Smooth muscle cell (in vitro differentiated cells): ENCODE measurements at regions not wholly inside any gene's neighbourhood (a gene's known extent, or its start where the extent isn't known, plus 50 kb on each side); places are given as distances from the start of the nearest gene placed in this dataset.

ENCODE experiments used
- DNase-seq: peaks from one replicate; lab custom pipeline; 2025; ENCODE audit not compliant: unreplicated experiment; lab: John Stamatoyannopoulos, UW
- H2AFZ ChIP-seq: fragments of 200-600 bp; sonication (generic); 2 replicates; pipeline ENCODE4 v1.6.0; 2016; ENCODE audit warnings: antibody characterized with exemption, low read depth, mild to moderate bottlenecking
- H3F3A ChIP-seq: fragments of 200-600 bp; sonication (generic); 2 replicates; pipeline ENCODE4 v1.6.0; 2017; ENCODE audit warnings: antibody characterized with exemption, low read depth
- H3K27ac ChIP-seq: fragments of 200-600 bp; sonication (generic); 2 replicates; pipeline ENCODE4 v1.5.1; 2016; ENCODE audit warnings: low read depth, mild to moderate bottlenecking
- H3K27me3 ChIP-seq: fragments of 200-600 bp; sonication (generic); 2 replicates; pipeline ENCODE4 v1.6.1; 2016; ENCODE audit warnings: low read depth, mild to moderate bottlenecking
- H3K36me3 ChIP-seq: fragments of 200-600 bp; sonication (generic); 2 replicates; pipeline ENCODE4 v1.5.1; 2016; ENCODE audit warnings: low read depth
- H3K4me1 ChIP-seq: fragments of 200-600 bp; sonication (generic); 2 replicates; pipeline ENCODE4 v1.5.1; 2016; ENCODE audit warnings: low read depth
- H3K4me2 ChIP-seq: fragments of 200-600 bp; sonication (generic); 2 replicates; pipeline ENCODE4 v1.6.0; 2016; ENCODE audit warnings: mild to moderate bottlenecking
- H3K4me3 ChIP-seq: fragments of 200-600 bp; sonication (generic); 2 replicates; pipeline ENCODE4 v1.5.1; 2016; ENCODE audit warnings: mild to moderate bottlenecking
- H3K79me2 ChIP-seq: fragments of 200-600 bp; sonication (generic); 2 replicates; pipeline ENCODE4 v1.6.0; 2016; ENCODE audit warnings: low read depth, mild to moderate bottlenecking
- H3K9ac ChIP-seq: fragments of 200-600 bp; sonication (generic); 2 replicates; pipeline ENCODE4 v1.6.0; 2016; ENCODE audit warnings: low read depth
- H3K9me3 ChIP-seq: fragments of 200-600 bp; sonication (generic); replicated peaks from 2 replicates; pipeline ENCODE4 v1.5.1; 2016; ENCODE audit warnings: low read depth
- H4K20me1 ChIP-seq: fragments of 200-600 bp; sonication (generic); 2 replicates; pipeline ENCODE4 v1.6.0; 2016; ENCODE audit warnings: low read depth
- WGBS: methylation state at CpG from one replicate; pipeline ENCODE4 v1.1.7; 2016; ENCODE audit warnings: low lambda C conversion rate; 5-methylcytosine and 5-hydroxymethylcytosine counted together
- TF ChIP-seq, protein P1 (sequence below): fragments of 200-600 bp; sonication (generic); IDR thresholded peaks from 2 replicates; pipeline ENCODE4 v1.5.1; 2017; ENCODE audit warnings: borderline replicate concordance, mild to moderate bottlenecking, antibody characterized with exemption; ENCODE audit not compliant: insufficient read depth, poor library complexity, severe bottlenecking

DNA sequence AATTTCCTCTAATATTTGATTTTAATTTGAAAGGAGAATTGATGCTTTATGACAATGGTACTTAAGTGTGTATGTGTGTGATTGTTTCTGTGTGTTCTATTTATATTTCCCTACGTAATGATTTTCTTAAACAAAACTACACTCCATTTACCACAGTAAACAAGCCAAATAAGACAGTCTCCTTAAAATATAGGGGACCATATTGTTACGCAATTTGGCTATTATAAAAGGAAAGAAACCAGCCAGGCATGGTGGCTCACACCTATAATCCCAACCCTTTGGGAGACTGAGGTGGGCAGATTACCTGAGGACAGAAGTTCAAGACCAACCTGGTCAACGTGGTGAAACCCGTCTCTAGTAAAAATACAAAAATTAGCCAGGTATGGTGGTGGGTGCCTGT, 1134.1 kb downstream of the CDH8 start:
- Histone ChIP-seq H3K9ac (no peak overlapping the region), H3K27ac (no peak overlapping the region), H3K27me3 (no peaks in the 10 kb centered on the region), H3K4me1 (peaks cover 5% of the 10 kb centered on the region), H3K79me2 (no peaks in the 10 kb centered on the region), H2AFZ (no peak overlapping the region), H3F3A (no peaks in the 10 kb centered on the region), H3K4me3 (no peak overlapping the region), H3K36me3 (no peaks in the 10 kb centered on the region), H3K9me3 (no peaks in the 10 kb centered on the region), H4K20me1 (no peaks in the 10 kb centered on the region), H3K4me2 (no peak overlapping the region)
- TF ChIP-seq, protein P1, sequence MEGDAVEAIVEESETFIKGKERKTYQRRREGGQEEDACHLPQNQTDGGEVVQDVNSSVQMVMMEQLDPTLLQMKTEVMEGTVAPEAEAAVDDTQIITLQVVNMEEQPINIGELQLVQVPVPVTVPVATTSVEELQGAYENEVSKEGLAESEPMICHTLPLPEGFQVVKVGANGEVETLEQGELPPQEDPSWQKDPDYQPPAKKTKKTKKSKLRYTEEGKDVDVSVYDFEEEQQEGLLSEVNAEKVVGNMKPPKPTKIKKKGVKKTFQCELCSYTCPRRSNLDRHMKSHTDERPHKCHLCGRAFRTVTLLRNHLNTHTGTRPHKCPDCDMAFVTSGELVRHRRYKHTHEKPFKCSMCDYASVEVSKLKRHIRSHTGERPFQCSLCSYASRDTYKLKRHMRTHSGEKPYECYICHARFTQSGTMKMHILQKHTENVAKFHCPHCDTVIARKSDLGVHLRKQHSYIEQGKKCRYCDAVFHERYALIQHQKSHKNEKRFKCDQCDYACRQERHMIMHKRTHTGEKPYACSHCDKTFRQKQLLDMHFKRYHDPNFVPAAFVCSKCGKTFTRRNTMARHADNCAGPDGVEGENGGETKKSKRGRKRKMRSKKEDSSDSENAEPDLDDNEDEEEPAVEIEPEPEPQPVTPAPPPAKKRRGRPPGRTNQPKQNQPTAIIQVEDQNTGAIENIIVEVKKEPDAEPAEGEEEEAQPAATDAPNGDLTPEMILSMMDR, result no peak
- 92% methylated on average over 4 of the region's 4 CpGs for WGBS
- DNase-seq, result no peak

DNA sequence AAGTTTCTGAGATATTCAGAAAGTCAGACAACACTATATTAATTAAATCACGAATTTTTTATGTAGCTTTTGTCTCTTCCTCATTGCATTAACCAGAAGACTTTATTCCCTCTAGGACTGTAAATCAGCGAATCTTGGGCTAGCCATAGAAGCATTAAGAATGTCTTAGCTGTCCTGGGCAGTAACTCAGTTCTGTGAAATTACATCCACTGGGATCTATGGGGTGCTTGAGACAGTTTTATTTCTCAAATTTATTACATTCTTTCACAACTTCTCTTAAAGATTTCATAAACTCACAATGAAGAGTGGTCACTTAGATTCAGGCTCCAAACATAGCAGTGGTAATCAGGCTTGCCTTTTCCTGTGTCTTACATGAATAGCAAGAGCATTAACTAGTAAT, 1153.4 kb downstream of the CDH8 start:
- Histone ChIP-seq H3K27me3 (no peaks in the 10 kb centered on the region), H2AFZ (peak overlapping the region; percentile 19), H3K4me3 (no peak overlapping the region), H3K27ac (no peak overlapping the region), H3K79me2 (no peaks in the 10 kb centered on the region), H4K20me1 (no peaks in the 10 kb centered on the region), H3K4me1 (no peaks in the 10 kb centered on the region), H3K4me2 (no peak overlapping the region), H3K9me3 (no peaks in the 10 kb centered on the region), H3F3A (no peaks in the 10 kb centered on the region), H3K9ac (no peak overlapping the region), H3K36me3 (no peaks in the 10 kb centered on the region)
- DNase-seq, result no peak
- TF ChIP-seq, protein P1, result no peak
- 70% methylated on average over 2 of the region's 2 CpGs for WGBS

DNA sequence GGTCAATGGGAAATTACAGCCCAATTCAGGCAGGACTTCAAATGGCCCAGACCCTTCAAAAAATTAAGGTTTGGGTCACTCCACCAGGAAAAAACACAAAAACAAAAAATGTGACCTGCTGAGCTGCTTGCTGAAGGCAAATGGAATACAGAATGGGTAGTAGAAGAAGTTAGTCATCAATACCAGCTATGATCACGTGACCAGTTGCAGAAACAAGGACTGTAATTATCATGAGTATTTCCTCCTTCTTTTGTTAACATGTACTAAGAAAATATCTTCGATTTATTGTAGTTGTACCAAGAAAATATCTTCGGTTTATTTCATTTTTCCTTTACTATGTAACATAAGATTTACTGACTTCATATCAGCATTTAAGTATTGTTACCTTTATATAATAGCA, 1183.6 kb downstream of the CDH8 start:
- DNase-seq, result no peak
- Histone ChIP-seq H2AFZ (no peak overlapping the region), H4K20me1 (no peaks in the 10 kb centered on the region), H3K79me2 (no peaks in the 10 kb centered on the region), H3K4me1 (no peaks in the 10 kb centered on the region), H3K9me3 (no peaks in the 10 kb centered on the region), H3K4me3 (no peak overlapping the region), H3K27me3 (peaks cover 3% of the 10 kb centered on the region), H3K36me3 (no peaks in the 10 kb centered on the region), H3K9ac (no peak overlapping the region), H3K27ac (no peak overlapping the region), H3F3A (no peaks in the 10 kb centered on the region), H3K4me2 (no peak overlapping the region)
- WGBS, result 83% methylated on average over 3 of the region's 3 CpGs
- TF ChIP-seq, protein P1, result no peak

DNA sequence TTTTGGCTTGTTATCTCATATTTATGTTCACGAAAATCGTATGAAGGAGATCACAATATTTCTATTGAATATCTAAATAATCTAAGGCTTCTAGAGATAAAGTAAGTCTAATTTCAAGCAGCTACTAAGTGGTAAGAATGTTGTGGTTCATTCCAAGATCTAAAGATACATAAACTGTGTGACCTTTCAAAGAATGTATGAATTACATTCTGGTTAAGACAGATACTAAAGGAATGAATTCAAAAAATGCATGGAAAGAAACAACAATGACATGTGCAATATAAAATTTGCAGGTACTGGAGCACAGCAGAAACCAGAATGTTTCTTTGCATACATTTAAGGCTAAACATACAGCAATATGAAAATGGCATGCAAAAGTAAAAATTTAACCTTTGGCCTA, 1214.6 kb downstream of the CDH8 start:
- 88% methylated on average over 2 of the region's 2 CpGs for WGBS
- TF ChIP-seq, protein P1, result no peak
- Histone ChIP-seq H3K9ac (no peak overlapping the region), H3F3A (no peaks in the 10 kb centered on the region), H4K20me1 (no peaks in the 10 kb centered on the region), H3K79me2 (no peaks in the 10 kb centered on the region), H3K27me3 (no peaks in the 10 kb centered on the region), H3K4me1 (no peaks in the 10 kb centered on the region), H3K27ac (no peak overlapping the region), H2AFZ (no peak overlapping the region), H3K9me3 (no peaks in the 10 kb centered on the region), H3K4me3 (no peak overlapping the region), H3K36me3 (no peaks in the 10 kb centered on the region), H3K4me2 (no peak overlapping the region)
- DNase-seq, result no peak
